ENCODE measurements at regions not wholly inside any gene's neighbourhood (a gene's known extent, or its start where the extent isn't known, plus 50 kb on each side); places are given as distances from the start of the nearest gene placed in this dataset.

DNA sequence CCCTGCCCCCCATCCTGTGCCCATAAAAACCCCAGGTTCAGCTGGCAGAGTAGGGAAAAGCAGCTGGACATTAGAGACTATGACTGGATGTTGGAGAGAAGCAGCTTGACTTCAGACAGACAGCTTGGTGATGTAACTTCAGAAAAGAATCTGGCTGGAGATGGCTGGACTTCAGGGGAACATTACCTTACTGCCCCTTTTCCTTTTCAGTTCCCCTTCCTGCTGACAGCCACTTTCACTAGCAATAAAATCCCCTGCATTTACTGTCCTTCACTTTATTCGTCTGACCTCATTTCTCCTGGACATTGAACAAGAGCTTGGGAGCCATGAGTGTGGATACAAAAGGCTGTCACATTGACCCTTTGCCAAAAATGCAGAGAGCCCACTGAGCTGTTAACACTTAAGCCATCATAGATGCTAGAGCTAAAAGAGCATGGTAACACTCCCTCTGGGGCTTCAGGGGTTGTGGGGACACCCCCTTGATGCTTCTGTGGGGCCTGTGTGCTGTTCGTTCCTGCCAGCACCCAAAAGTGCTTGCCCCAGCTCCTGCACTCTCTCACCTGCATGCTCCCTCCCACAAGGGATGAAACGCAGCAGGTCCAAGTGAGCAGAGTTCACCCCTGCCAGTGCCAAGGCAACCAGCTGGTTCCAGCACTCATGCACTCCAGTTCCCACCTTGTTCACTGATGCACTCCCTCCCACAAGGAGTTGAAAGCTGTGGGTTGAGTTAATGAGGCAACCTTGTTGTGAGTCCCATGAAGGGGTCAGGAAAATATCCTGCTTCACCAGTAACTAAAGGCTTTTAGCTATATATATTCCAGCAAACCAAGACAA lies 263.8 kb upstream of the NDST3 start:
- DNase-seq (ENCODE audit: low read depth in 2 of 2) = no peak
- TF ChIP-seq, protein P1, sequence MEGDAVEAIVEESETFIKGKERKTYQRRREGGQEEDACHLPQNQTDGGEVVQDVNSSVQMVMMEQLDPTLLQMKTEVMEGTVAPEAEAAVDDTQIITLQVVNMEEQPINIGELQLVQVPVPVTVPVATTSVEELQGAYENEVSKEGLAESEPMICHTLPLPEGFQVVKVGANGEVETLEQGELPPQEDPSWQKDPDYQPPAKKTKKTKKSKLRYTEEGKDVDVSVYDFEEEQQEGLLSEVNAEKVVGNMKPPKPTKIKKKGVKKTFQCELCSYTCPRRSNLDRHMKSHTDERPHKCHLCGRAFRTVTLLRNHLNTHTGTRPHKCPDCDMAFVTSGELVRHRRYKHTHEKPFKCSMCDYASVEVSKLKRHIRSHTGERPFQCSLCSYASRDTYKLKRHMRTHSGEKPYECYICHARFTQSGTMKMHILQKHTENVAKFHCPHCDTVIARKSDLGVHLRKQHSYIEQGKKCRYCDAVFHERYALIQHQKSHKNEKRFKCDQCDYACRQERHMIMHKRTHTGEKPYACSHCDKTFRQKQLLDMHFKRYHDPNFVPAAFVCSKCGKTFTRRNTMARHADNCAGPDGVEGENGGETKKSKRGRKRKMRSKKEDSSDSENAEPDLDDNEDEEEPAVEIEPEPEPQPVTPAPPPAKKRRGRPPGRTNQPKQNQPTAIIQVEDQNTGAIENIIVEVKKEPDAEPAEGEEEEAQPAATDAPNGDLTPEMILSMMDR (IDR thresholded peaks at IDR 0.05; ENCODE audit: low read depth, low read length) = no peak
- H3K4me3 ChIP-seq (replicated peaks in 1 of 2; ENCODE audit: low read depth in 2 of 2, low read length in 2 of 2) = no peak overlapping the region

DNA sequence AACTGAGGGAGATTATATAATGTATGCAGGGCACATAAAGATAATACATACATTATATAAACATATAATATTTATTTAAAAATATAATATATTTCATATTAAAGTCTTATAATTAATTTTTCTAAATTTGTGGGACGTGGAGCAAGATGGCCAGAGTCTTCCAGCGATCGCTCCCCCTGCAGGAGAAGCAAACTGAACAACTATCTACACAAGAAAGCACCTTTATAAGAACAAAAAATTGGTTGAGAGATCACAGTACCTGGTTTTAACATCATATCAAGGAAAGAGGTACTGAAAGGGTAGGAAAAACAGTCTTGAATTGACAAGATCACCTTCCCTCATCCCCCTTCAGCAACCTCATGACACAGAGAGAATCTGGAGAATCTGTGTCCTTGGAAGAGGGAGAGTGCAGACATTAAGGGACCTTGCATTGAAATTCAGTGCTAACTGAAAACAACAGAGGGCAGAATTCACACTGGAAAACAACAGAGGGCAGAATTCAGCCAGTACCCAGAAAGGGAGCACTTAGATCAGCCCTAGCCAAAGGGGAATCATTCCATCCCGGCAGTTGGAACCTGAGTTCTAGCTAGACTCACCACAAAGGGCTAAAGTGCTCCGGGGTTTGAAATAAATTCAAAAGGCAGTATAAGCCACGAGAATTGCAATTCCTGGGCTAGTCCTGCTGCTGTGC lies 262.5 kb upstream of the NDST3 start:
- H3K4me3 ChIP-seq (replicated peaks in 1 of 2; ENCODE audit: low read depth in 2 of 2, low read length in 2 of 2) = no peak overlapping the region
- DNase-seq (ENCODE audit: low read depth in 2 of 2) = no peak
- TF ChIP-seq, protein P1 (IDR thresholded peaks at IDR 0.05; ENCODE audit: low read depth, low read length) = no peak

DNA sequence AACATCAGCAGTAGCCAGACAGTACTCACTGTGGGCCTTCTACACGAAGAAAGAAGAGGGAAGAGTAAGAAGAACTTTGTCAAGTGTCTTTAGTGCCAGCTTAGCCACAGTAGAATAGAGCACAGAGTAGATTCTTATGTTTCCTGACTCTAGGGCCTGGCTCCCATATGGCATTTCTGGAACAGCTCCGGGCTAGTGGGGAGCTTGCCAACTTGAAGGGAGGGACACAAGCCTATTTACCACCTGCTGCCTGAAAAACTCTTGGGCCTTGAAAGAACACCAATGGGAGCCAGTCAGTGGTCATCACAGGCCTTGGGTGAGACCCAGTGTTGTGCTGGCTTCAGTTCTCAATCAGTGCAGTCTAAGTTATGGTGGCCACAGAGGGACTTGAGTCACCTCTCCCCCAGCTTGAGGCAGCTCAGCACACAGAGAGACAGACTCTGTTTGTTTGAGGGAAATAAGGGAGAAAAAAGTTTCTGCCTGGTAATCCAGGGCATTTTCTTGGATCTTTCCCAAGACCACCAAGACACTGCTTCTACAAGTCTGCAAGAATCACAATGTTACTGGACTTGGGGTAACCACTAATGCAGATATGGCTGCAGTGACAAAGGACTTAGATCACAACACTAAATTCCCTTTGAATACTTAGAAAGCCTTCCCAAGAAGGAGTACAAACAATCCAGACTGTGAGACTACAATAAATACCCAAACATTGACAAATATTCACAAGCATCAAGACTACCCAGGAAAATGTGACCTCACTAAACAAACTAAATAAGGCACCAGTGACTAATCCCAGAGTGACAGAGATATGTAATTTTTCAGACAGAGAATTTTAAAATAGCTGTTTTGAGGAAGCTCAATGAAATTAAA lies 261.0 kb upstream of the NDST3 start:
- no peak for DNase-seq (ENCODE audit: low read depth in 2 of 2)
- H3K4me3 ChIP-seq (replicated peaks in 1 of 2; ENCODE audit: low read depth in 2 of 2, low read length in 2 of 2) = no peak overlapping the region
- TF ChIP-seq, protein P1 (IDR thresholded peaks at IDR 0.05; ENCODE audit: low read depth, low read length) = no peak

DNA sequence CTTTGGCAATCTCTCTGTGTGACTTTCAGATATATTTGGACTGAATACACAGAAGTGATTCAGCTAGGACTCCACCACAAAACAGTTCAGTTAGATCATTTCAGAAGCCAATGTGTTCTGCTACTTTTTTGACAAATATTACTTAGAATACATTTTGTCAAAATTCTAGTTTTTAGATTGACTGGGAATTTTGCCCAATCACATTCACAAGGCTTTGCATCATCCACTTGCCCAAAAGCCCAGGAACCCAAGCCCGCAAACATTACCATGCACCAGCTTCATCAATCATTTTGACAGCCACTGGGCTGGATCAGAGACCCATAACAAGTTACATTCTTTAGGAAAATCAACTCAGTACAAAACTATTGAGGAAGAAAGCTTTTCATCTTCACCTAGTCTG lies 256.6 kb upstream of the NDST3 start:
- no peak overlapping the region for H3K4me3 ChIP-seq (replicated peaks in 1 of 2; ENCODE audit: low read depth in 2 of 2, low read length in 2 of 2)
- TF ChIP-seq, protein P1 (IDR thresholded peaks at IDR 0.05; ENCODE audit: low read depth, low read length) = no peak
- DNase-seq (ENCODE audit: low read depth in 2 of 2) = no peak

DNA sequence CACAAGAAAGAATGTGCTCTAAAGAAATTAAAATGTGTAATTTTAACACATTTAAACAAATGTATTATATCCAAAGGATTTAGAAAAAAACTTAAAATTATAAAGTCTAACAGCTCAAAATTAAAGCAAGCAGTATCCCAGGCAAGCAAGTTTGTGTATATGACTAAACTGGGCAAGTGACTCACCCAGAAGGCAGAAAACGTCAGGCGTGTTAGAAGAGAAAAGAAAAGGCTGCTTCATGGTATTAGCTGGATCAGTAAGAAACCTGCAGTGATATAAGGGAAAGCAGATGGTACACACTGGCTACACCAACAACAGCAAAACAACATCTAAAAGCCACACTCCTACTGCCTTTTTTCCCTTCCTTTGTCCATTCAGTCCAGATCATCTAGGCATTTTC lies 250.6 kb upstream of the NDST3 start:
- DNase-seq (ENCODE audit: low read depth in 2 of 2) = no peak
- TF ChIP-seq, protein P1 (IDR thresholded peaks at IDR 0.05; ENCODE audit: low read depth, low read length) = no peak
- no peak overlapping the region for H3K4me3 ChIP-seq (replicated peaks in 1 of 2; ENCODE audit: low read depth in 2 of 2, low read length in 2 of 2)

DNA sequence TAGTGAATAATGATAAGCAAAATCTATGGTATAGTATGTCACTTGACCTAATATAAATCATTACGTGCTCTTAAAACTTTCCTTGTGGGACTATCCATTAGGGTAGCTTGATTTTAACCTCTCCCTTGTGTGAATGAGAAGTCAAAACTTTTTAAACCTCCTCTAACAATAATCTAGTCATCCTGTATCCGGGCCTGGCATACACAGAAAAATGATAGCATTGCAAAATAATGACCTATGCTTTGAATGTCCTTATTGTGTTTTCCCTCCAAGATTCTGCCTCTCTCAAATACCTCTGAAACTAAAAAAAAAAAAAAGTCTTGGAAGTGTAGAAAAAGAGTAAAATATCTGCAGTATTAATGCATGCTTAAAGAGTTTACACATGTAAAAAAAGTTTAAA lies 250.0 kb upstream of the NDST3 start:
- no peak overlapping the region for H3K4me3 ChIP-seq (replicated peaks in 1 of 2; ENCODE audit: low read depth in 2 of 2, low read length in 2 of 2)
- TF ChIP-seq, protein P1 (IDR thresholded peaks at IDR 0.05; ENCODE audit: low read depth, low read length) = no peak
- DNase-seq (ENCODE audit: low read depth in 2 of 2) = no peak
